GM13976 (cell line): ENCODE measurements at regions not wholly inside any gene's neighbourhood (a gene's known extent, or its start where the extent isn't known, plus 50 kb on each side); places are given as distances from the start of the nearest gene placed in this dataset.

Experiments used
- DNase-seq: peaks from one replicate; pipeline ENCODE4 v3.0.0; 2012; ENCODE audit warnings: low spot score
- in situ Hi-C: fragments of 300-500 bp; cut with MboI; formaldehyde crosslinking; loops from one replicate; pipeline ENCODE4 v1.12.0; 2022; ENCODE audit warnings: low sequenced_read_pairs, mixed read lengths, inconsistent platforms; ENCODE audit not compliant: unreplicated experiment
- TF ChIP-seq, protein P1 (sequence below): IDR thresholded peaks from 2 replicates; pipeline ENCODE4 v1.5.1; 2012; ENCODE audit warnings: borderline replicate concordance, mild to moderate bottlenecking; ENCODE audit not compliant: insufficient read depth; ENCODE audit errors: extremely low read depth, missing control alignments, control extremely low read depth

DNA sequence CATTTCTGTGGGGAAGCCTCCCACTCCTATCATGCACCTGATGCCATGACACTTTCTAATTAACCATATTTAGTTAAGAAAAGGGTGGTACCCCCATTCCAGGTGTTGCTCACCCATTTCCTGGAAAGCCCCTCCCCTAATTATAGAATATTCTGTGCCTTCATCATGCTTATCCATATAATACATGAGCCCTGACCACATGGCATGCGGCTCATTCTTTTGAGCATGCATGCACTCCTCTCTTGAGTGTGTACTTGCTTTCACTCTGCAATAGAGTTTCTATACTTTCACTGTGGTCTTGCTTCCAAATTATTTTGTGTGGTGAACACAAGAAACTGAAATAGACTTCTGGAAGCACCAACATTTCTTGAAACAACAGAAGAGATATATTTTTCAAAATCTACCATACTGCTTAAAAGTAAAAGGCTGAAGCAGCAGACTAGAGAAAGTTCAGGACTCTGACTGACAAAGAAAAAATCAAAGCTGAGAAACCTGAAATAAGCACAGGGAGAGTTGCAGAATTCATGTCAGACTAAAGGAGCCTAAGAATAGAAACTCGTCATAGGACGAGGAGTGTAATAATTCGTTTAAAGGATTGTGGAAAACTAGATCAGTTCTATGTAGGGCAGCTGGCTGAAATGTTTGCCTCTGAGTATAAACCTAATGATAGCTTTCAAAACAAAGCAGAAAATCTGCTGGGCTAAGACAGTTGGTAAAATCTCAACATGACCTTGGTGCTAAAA, 144.8 kb downstream of the KITLG start:
- DNase-seq = no peak
- TF ChIP-seq, protein P1, sequence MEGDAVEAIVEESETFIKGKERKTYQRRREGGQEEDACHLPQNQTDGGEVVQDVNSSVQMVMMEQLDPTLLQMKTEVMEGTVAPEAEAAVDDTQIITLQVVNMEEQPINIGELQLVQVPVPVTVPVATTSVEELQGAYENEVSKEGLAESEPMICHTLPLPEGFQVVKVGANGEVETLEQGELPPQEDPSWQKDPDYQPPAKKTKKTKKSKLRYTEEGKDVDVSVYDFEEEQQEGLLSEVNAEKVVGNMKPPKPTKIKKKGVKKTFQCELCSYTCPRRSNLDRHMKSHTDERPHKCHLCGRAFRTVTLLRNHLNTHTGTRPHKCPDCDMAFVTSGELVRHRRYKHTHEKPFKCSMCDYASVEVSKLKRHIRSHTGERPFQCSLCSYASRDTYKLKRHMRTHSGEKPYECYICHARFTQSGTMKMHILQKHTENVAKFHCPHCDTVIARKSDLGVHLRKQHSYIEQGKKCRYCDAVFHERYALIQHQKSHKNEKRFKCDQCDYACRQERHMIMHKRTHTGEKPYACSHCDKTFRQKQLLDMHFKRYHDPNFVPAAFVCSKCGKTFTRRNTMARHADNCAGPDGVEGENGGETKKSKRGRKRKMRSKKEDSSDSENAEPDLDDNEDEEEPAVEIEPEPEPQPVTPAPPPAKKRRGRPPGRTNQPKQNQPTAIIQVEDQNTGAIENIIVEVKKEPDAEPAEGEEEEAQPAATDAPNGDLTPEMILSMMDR = no peak
- in situ Hi-C loops = no loop called here

DNA sequence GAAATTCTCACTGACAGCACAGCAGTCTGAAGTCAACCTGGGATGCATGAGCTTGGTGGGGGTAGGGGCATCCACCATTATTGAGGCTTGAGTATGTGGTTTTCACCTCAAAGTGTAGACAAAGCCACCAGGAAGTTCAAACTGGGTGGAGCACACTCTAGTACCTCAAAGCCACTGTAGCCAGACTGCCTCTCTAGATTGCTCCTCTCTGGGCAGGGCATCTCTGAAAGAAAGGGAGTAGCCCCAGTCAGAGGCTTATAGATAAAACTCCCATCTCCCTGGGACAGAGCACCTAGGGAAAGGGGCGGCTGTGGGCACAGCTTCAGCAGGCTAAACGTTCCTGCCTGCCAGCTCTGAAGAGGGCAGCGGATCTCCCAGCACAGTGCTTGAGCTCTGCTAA, 143.0 kb downstream of the KITLG start:
- in situ Hi-C loops = no loop called here
- no peak for DNase-seq
- TF ChIP-seq, protein P1 = no peak
